Liver (tissue), 8 donors: ENCODE measurements at regions not wholly inside any gene's neighbourhood (a gene's known extent, or its start where the extent isn't known, plus 50 kb on each side); places are given as distances from the start of the nearest gene placed in this dataset.
A peak's percentile ranks its signal among the peaks of the same experiment; 100 is the strongest.

Experiments used
- DNase-seq: peaks from one replicate; pipeline ENCODE4 v3.0.0-alpha.2; 2017; ENCODE audit warnings: low spot score
- H3K27ac ChIP-seq, 2 donors: one replicate each; pipeline ENCODE4 v1.7.0; 2013; ENCODE audit warnings: inconsistent platforms in 2 of 2, low read length in 2 of 2, control low read depth in 1 of 2, low read depth in 1 of 2, mild to moderate bottlenecking in 1 of 2
- H3K27me3 ChIP-seq, 4 donors: one replicate each; pipeline versions ENCODE4 v1.6.1 to v1.7.0; 2013; ENCODE audit warnings: low read length in 3 of 4, inconsistent platforms in 1 of 4, mild to moderate bottlenecking in 1 of 4, moderate library complexity in 1 of 4; ENCODE audit not compliant: control insufficient read depth in 4 of 4, insufficient read depth in 4 of 4
- H3K36me3 ChIP-seq, 4 donors: one replicate each; pipeline versions ENCODE4 v1.6.1 to v1.7.0; 2013; ENCODE audit warnings: low read length in 3 of 4, mild to moderate bottlenecking in 3 of 4, low read depth in 1 of 4, moderate library complexity in 1 of 4; ENCODE audit not compliant: control insufficient read depth in 4 of 4, insufficient read depth in 3 of 4
- H3K4me1 ChIP-seq, 4 donors: one replicate each; pipeline versions ENCODE4 v1.6.1 to v1.7.0; 2013; ENCODE audit warnings: low read length in 3 of 4, mild to moderate bottlenecking in 3 of 4, moderate library complexity in 1 of 4; ENCODE audit not compliant: control insufficient read depth in 4 of 4, insufficient read depth in 4 of 4
- H3K4me3 ChIP-seq, 3 donors: one replicate each; pipeline versions ENCODE4 v1.6.1 to v1.7.0; 2013; ENCODE audit warnings: low read length in 3 of 3, control low read depth in 1 of 3, low read depth in 1 of 3, mild to moderate bottlenecking in 1 of 3
- H3K9ac ChIP-seq, 2 donors: one replicate each; pipeline ENCODE4 v1.7.0; 2013; ENCODE audit warnings: low read length in 2 of 2, mild to moderate bottlenecking in 2 of 2, moderate library complexity in 2 of 2, control low read depth in 1 of 2, low read depth in 1 of 2
- H3K9me3 ChIP-seq, 4 donors: one replicate each; pipeline versions ENCODE4 v1.6.1 to v1.7.0; 2013; ENCODE audit warnings: low read length in 3 of 4; ENCODE audit not compliant: control insufficient read depth in 4 of 4
- ATF3 ChIP-seq: IDR thresholded peaks from 2 replicates; pipeline ENCODE4 v1.6.1; 2016; ENCODE audit warnings: antibody characterized with exemption
- CTCF ChIP-seq: fragments of 150-350 bp; IDR thresholded peaks from 2 replicates; pipeline ENCODE4 v1.5.1; 2017; ENCODE audit warnings: improper control_type of control experiment, low read depth, low read length; ENCODE audit not compliant: missing input control
- EGR1 ChIP-seq, 2 donors: IDR thresholded peaks; 2 replicates each; pipeline ENCODE4 v1.6.1; 2016 to 2018; ENCODE audit warnings: antibody characterized with exemption in 2 of 2, low read depth in 2 of 2
- FOXA1 ChIP-seq: IDR thresholded peaks from 2 replicates; pipeline ENCODE4 v1.6.1; 2016; ENCODE audit warnings: antibody characterized with exemption
- FOXA2 ChIP-seq: IDR thresholded peaks from 2 replicates; pipeline ENCODE4 v1.6.1; 2016; ENCODE audit warnings: antibody characterized with exemption
- GABPA ChIP-seq, 2 donors: IDR thresholded peaks in 1 of 2; conservative IDR thresholded peaks in 1 of 2; 2 replicates each; pipeline ENCODE4 v1.6.1; 2016; ENCODE audit warnings: antibody characterized with exemption in 2 of 2, mild to moderate bottlenecking in 1 of 2, moderate library complexity in 1 of 2
- HNF4A ChIP-seq, 2 donors: conservative IDR thresholded peaks; 2 replicates each; pipeline ENCODE4 v1.6.1; 2016; ENCODE audit warnings: antibody characterized with exemption in 2 of 2, mild to moderate bottlenecking in 2 of 2
- HNF4G ChIP-seq: IDR thresholded peaks from 2 replicates; pipeline ENCODE4 v1.6.1; 2016; ENCODE audit warnings: antibody characterized with exemption
- JUND ChIP-seq, 2 donors: IDR thresholded peaks; 2 replicates each; pipeline ENCODE4 v1.6.1; 2016; ENCODE audit warnings: antibody characterized with exemption in 2 of 2
- MAX ChIP-seq: IDR thresholded peaks from 2 replicates; pipeline ENCODE4 v1.6.1; 2016; ENCODE audit warnings: antibody characterized with exemption
- NR2F2 ChIP-seq: IDR thresholded peaks from 2 replicates; pipeline ENCODE4 v1.6.1; 2016; ENCODE audit warnings: antibody characterized with exemption
- RAD21 ChIP-seq, 2 donors: IDR thresholded peaks; 2 replicates each; pipeline ENCODE4 v1.6.1; 2016; ENCODE audit warnings: antibody characterized with exemption in 2 of 2, mild to moderate bottlenecking in 2 of 2
- REST ChIP-seq: IDR thresholded peaks from 2 replicates; pipeline ENCODE4 v1.6.1; 2016; ENCODE audit warnings: antibody characterized with exemption, mild to moderate bottlenecking
- RXRA ChIP-seq, 2 donors: IDR thresholded peaks; 2 replicates each; pipeline ENCODE4 v1.6.1; 2017 to 2018; ENCODE audit warnings: antibody characterized with exemption in 2 of 2, mild to moderate bottlenecking in 1 of 2
- SP1 ChIP-seq: IDR thresholded peaks from 2 replicates; pipeline ENCODE4 v1.6.1; 2018; ENCODE audit warnings: antibody characterized with exemption, mild to moderate bottlenecking
- TAF1 ChIP-seq: conservative IDR thresholded peaks from 2 replicates; pipeline ENCODE4 v1.6.1; 2016; ENCODE audit warnings: antibody characterized with exemption, mild to moderate bottlenecking
- YY1 ChIP-seq: IDR thresholded peaks from 2 replicates; pipeline ENCODE4 v1.6.1; 2016; ENCODE audit warnings: antibody characterized with exemption, mild to moderate bottlenecking
- ZBTB33 ChIP-seq: IDR thresholded peaks from 2 replicates; pipeline ENCODE4 v1.6.1; 2016; ENCODE audit warnings: antibody characterized with exemption
- WGBS: extraction: QIAGEN DNeasy Blood & Tissue Kit; methylation state at CpG from one replicate; pipeline ENCODE4 v1.1.7; 2013; 5-methylcytosine and 5-hydroxymethylcytosine counted together
- donor health status: healthy.
- donor health status: healthy.
- donor health status: healthy.
- donor health status: healthy.
- donor health status: healthy.

- TF ChIP-seq MAX: no peak
- no peak for TF ChIP-seq HNF4G
- TF ChIP-seq JUND (IDR thresholded peaks at IDR 0.05): no peak
- no peak for DNase-seq
- H3K27ac ChIP-seq: no peak overlapping the region
- 81% methylated on average over 3 of the region's 3 CpGs for WGBS
- no peak overlapping the region for H3K4me3 ChIP-seq
- H3K9me3 ChIP-seq: peaks cover 0 to 10% (median 0%) of the 10 kb centered on the region in 4 donors
- H3K9ac ChIP-seq: no peak overlapping the region
- H3K27me3 ChIP-seq: no peaks in the 10 kb centered on the region
- H3K36me3 ChIP-seq: no peaks in the 10 kb centered on the region
- peaks cover 0 to 2% (median 0%) of the 10 kb centered on the region in 4 donors for H3K4me1 ChIP-seq
Observed at GRCh38 chr3:176090727-176091126, 1106.6 kb downstream of the TBL1XR1 start.

GRCh38 chr3:176088962-176089383 lies 1108.3 kb downstream of the TBL1XR1 start:
- DNase-seq: no peak
- Histone ChIP-seq H3K27ac (no peak overlapping the region), H3K27me3 (no peaks in the 10 kb centered on the region), H3K9ac (no peak overlapping the region), H3K36me3 (no peaks in the 10 kb centered on the region), H3K9me3 (peaks cover 0 to 8% (median 0%) of the 10 kb centered on the region in 4 donors), H3K4me1 (peaks cover 0 to 2% (median 0%) of the 10 kb centered on the region in 4 donors), H3K4me3 (no peak overlapping the region)
- WGBS: 64% methylated on average over 3 of the region's 3 CpGs
- TF ChIP-seq FOXA2 (no peak), NR2F2 (no peak), REST (no peak), ZBTB33 (no peak), RAD21 (IDR thresholded peaks at IDR 0.05) (no peak), EGR1 (IDR thresholded peaks at IDR 0.05; ENCODE audit: low read depth in 2 of 2) (no peak), JUND (IDR thresholded peaks at IDR 0.05) (no peak), TAF1 (no peak), GABPA (IDR thresholded peaks at IDR 0.05 in 1 of 2, conservative IDR thresholded peaks at IDR 0.05 in 1 of 2) (no peak), ATF3 (no peak), CTCF (no peak), MAX (no peak), HNF4A (conservative IDR thresholded peaks at IDR 0.05) (peak; percentile 52 to 59), RXRA (IDR thresholded peaks at IDR 0.05) (peak; percentile 32 to 44), HNF4G (peak; percentile 7), SP1 (peak; percentile 63), FOXA1 (no peak), YY1 (no peak)
